Right lung (tissue), 2 donors: ENCODE measurements at regions not wholly inside any gene's neighbourhood (a gene's known extent, or its start where the extent isn't known, plus 50 kb on each side); places are given as distances from the start of the nearest gene placed in this dataset.

Experiments
- DNase-seq, 2 donors: peaks; one replicate each; pipeline ENCODE4 v3.0.0-alpha.2; 2013

- DNase-seq = no peak
These were observed 584.1 kb downstream of the INSC start for GRCh38 chr11:15698855-15699254.

- DNase-seq = no peak
These were observed 585.3 kb downstream of the INSC start for GRCh38 chr11:15699978-15700377.

GRCh38 chr11:15700456-15700855, 585.7 kb downstream of the INSC start:
- DNase-seq = no peak

GRCh38 chr11:15704064-15704463, 589.3 kb downstream of the INSC start:
- DNase-seq = no peak

- no peak for DNase-seq
These were observed 589.8 kb downstream of the INSC start for GRCh38 chr11:15704556-15704955.

GRCh38 chr11:15705891-15706290, 591.2 kb downstream of the INSC start:
- no peak for DNase-seq

- no peak for DNase-seq
These were observed 592.5 kb downstream of the INSC start for GRCh38 chr11:15707194-15707593.

- peak; percentile 42 to 57 for DNase-seq
These were observed 593.2 kb downstream of the INSC start for GRCh38 chr11:15707971-15708370.

GRCh38 chr11:15710580-15711275, 596.0 kb downstream of the INSC start:
- no peak for DNase-seq

GRCh38 chr11:15711311-15711710, 596.6 kb downstream of the INSC start:
- no peak for DNase-seq

- DNase-seq = no peak
These were observed 600.1 kb downstream of the INSC start for GRCh38 chr11:15714641-15715399.

GRCh38 chr11:15716550-15716949, 601.8 kb downstream of the INSC start:
- no peak for DNase-seq

- no peak for DNase-seq
These were observed 605.7 kb downstream of the INSC start for GRCh38 chr11:15720460-15720859.

- DNase-seq = no peak
These were observed 609.2 kb downstream of the INSC start for GRCh38 chr11:15723966-15724365.

- DNase-seq = no peak
These were observed 609.9 kb downstream of the INSC start for GRCh38 chr11:15724601-15725000.

GRCh38 chr11:15725246-15725645, 610.5 kb downstream of the INSC start:
- DNase-seq = no peak

GRCh38 chr11:15726221-15726746, 611.6 kb downstream of the INSC start:
- DNase-seq = no peak

GRCh38 chr11:15726893-15727519, 612.3 kb downstream of the INSC start:
- DNase-seq = no peak

GRCh38 chr11:15727520-15727914, 612.8 kb downstream of the INSC start:
- DNase-seq = no peak

- DNase-seq = no peak
These were observed 613.5 kb downstream of the INSC start for GRCh38 chr11:15728207-15728606.

- no peak for DNase-seq
These were observed 615.7 kb downstream of the INSC start for GRCh38 chr11:15730263-15730994.

GRCh38 chr11:15730995-15731385, 616.3 kb downstream of the INSC start:
- DNase-seq = no peak
